H9 (cell line): ENCODE measurements at regions not wholly inside any gene's neighbourhood (a gene's known extent, or its start where the extent isn't known, plus 50 kb on each side); places are given as distances from the start of the nearest gene placed in this dataset.

Experiments
- DNase-seq: peaks from one replicate; pipeline ENCODE4 v3.0.0-alpha.2; 2017
- H2AFZ ChIP-seq: one replicate; pipeline ENCODE4 v1.6.1; 2013; ENCODE audit warnings: mild to moderate bottlenecking, low read length, control low read depth, moderate library complexity
- H2AK5ac ChIP-seq: 2 replicates; pipeline ENCODE4 v1.6.1; 2013; ENCODE audit warnings: low read length, control low read depth, mixed read lengths; ENCODE audit not compliant: insufficient read length
- H2BK120ac ChIP-seq: one replicate; pipeline ENCODE4 v1.6.1; 2013; ENCODE audit warnings: low read depth, mild to moderate bottlenecking, low read length, control low read depth, inconsistent platforms; ENCODE audit not compliant: poor library complexity, severe bottlenecking
- H2BK12ac ChIP-seq: 2 replicates; pipeline ENCODE4 v1.6.1; 2013; ENCODE audit warnings: low read length, control low read depth, mixed read lengths, low read depth; ENCODE audit not compliant: insufficient read length
- H2BK15ac ChIP-seq: 2 replicates; pipeline ENCODE4 v1.6.1; 2013; ENCODE audit warnings: low read depth, low read length, control low read depth
- H2BK20ac ChIP-seq: one replicate; pipeline ENCODE4 v1.6.1; 2013; ENCODE audit warnings: low read depth, mild to moderate bottlenecking, low read length, control low read depth, inconsistent platforms; ENCODE audit not compliant: poor library complexity, severe bottlenecking
- H2BK5ac ChIP-seq: 2 replicates; pipeline ENCODE4 v1.6.1; 2013; ENCODE audit warnings: low read length, control low read depth, mixed read lengths; ENCODE audit not compliant: insufficient read length
- H3K14ac ChIP-seq: 2 replicates; pipeline ENCODE4 v1.6.1; 2013; ENCODE audit warnings: low read length, control low read depth; ENCODE audit not compliant: insufficient read depth
- H3K18ac ChIP-seq: 2 replicates; pipeline ENCODE4 v1.6.1; 2013; ENCODE audit warnings: low read depth, mild to moderate bottlenecking, mixed read lengths, low read length, control low read depth; ENCODE audit not compliant: insufficient read length
- H3K23ac ChIP-seq: 2 replicates; pipeline ENCODE4 v1.6.1; 2013; ENCODE audit warnings: low read length, control low read depth, mixed read lengths, low read depth; ENCODE audit not compliant: insufficient read length
- H3K23me2 ChIP-seq: 2 replicates; pipeline ENCODE4 v1.6.1; 2013; ENCODE audit warnings: low read depth, mild to moderate bottlenecking, mixed read lengths, low read length, control low read depth; ENCODE audit not compliant: insufficient read length, poor library complexity, severe bottlenecking
- H3K27ac ChIP-seq: 2 replicates; pipeline ENCODE4 v1.5.1; 2013; ENCODE audit warnings: low read length, control low read depth, mixed read lengths, low read depth; ENCODE audit not compliant: insufficient read length
- H3K27me3 ChIP-seq: 2 replicates; pipeline ENCODE4 v1.6.1; 2013; ENCODE audit warnings: low read length, control low read depth, inconsistent platforms; ENCODE audit not compliant: insufficient read depth
- H3K4ac ChIP-seq: 2 replicates; pipeline ENCODE4 v1.6.1; 2013; ENCODE audit warnings: low read depth, mild to moderate bottlenecking, control low read depth, inconsistent platforms, low read length, moderate library complexity
- H3K4me1 ChIP-seq: 2 replicates; pipeline ENCODE4 v1.6.1; 2013; ENCODE audit warnings: low read length, control low read depth, inconsistent platforms; ENCODE audit not compliant: insufficient read depth
- H3K4me2 ChIP-seq: 2 replicates; pipeline ENCODE4 v1.6.1; 2013; ENCODE audit warnings: low read length, control low read depth, mixed read lengths; ENCODE audit not compliant: insufficient read length, insufficient read depth
- H3K56ac ChIP-seq: 2 replicates; pipeline ENCODE4 v1.6.1; 2013; ENCODE audit warnings: low read depth, mild to moderate bottlenecking, mixed read lengths, low read length, control low read depth; ENCODE audit not compliant: insufficient read length
- H3K79me1 ChIP-seq: 2 replicates; pipeline ENCODE4 v1.6.1; 2013; ENCODE audit warnings: low read depth, mild to moderate bottlenecking, moderate library complexity, low read length, control low read depth, inconsistent platforms; ENCODE audit not compliant: insufficient read depth, poor library complexity, severe bottlenecking
- H3K79me2 ChIP-seq: 2 replicates; pipeline ENCODE4 v1.6.1; 2013; ENCODE audit warnings: low read length, control low read depth, inconsistent platforms; ENCODE audit not compliant: insufficient read depth
- H3K9ac ChIP-seq: 2 replicates; pipeline ENCODE4 v1.6.1; 2013; ENCODE audit warnings: low read length, control low read depth, mixed read lengths; ENCODE audit not compliant: insufficient read length; ENCODE audit errors: extremely low read depth
- H3K9me3 ChIP-seq: one replicate; pipeline ENCODE4 v1.6.1; 2013; ENCODE audit warnings: low read depth, low read length, inconsistent platforms; ENCODE audit not compliant: control insufficient read depth
- H3T11ph ChIP-seq: one replicate; pipeline ENCODE4 v1.6.1; 2013; ENCODE audit warnings: mild to moderate bottlenecking, low read length, control low read depth, inconsistent platforms
- H4K20me1 ChIP-seq: one replicate; pipeline ENCODE4 v1.6.1; 2013; ENCODE audit not compliant: control insufficient read depth, insufficient read length, insufficient read depth
- H4K5ac ChIP-seq: 2 replicates; pipeline ENCODE4 v1.6.1; 2013; ENCODE audit warnings: low read depth, mild to moderate bottlenecking, mixed read lengths, low read length, control low read depth; ENCODE audit not compliant: insufficient read length
- H4K8ac ChIP-seq: replicated peaks from 2 replicates; pipeline ENCODE4 v1.6.1; 2013; ENCODE audit warnings: low read length, control low read depth, mixed read lengths, low read depth; ENCODE audit not compliant: insufficient read length
- H4K91ac ChIP-seq: 2 replicates; pipeline ENCODE4 v1.6.1; 2013; ENCODE audit warnings: low read depth, mild to moderate bottlenecking, moderate library complexity, mixed read lengths, low read length, control low read depth; ENCODE audit not compliant: insufficient read length
- H3K27ac Mint-ChIP-seq, 3 experiments: 2 replicates in 2 of 3; 3 replicates in 1 of 3; pipeline ENCODE4 v1.8.0; 2020 to 2021; ENCODE audit warnings: mixed read lengths in 3 of 3, mild to moderate bottlenecking in 1 of 3, moderate library complexity in 1 of 3
- H3K27me3 Mint-ChIP-seq: 2 replicates; pipeline ENCODE4 v1.8.0; 2021; ENCODE audit warnings: low read depth, mild to moderate bottlenecking, moderate library complexity, mixed read lengths
- H3K36me3 Mint-ChIP-seq, 3 experiments: 2 replicates in 2 of 3; 3 replicates in 1 of 3; pipeline ENCODE4 v1.8.0; 2020 to 2021; ENCODE audit warnings: low read depth in 3 of 3, mixed read lengths in 3 of 3; ENCODE audit not compliant: insufficient read depth in 1 of 3
- H3K4me1 Mint-ChIP-seq, 2 experiments: 2 replicates each; pipeline ENCODE4 v1.8.0; 2020; ENCODE audit warnings: mixed read lengths in 2 of 2
- H3K4me3 Mint-ChIP-seq, 2 experiments: 2 replicates in 1 of 2; 3 replicates in 1 of 2; pipeline ENCODE4 v1.8.0; 2020 to 2021; ENCODE audit warnings: mild to moderate bottlenecking in 2 of 2, mixed read lengths in 2 of 2, moderate library complexity in 1 of 2
- H3K9me3 Mint-ChIP-seq, 2 experiments: 2 replicates in 1 of 2; 3 replicates in 1 of 2; pipeline ENCODE4 v1.8.0; 2020; ENCODE audit warnings: mild to moderate bottlenecking in 2 of 2, mixed read lengths in 2 of 2, moderate library complexity in 1 of 2
- CTCF ChIP-seq: fragments of 200-600 bp; sonication (generic); conservative IDR thresholded peaks from 3 replicates; pipeline ENCODE4 v1.8.0; 2021; ENCODE audit warnings: antibody characterized with exemption, mild to moderate bottlenecking
- WGBS: extraction: QIAGEN DNeasy Blood & Tissue Kit; methylation state at CpG from one replicate; pipeline ENCODE4 v1.1.7; 2013; ENCODE audit warnings: missing lambda C conversion rate, low lambda C conversion rate, mixed read lengths; ENCODE audit not compliant: insufficient read length; ENCODE audit errors: extremely low coverage; 5-methylcytosine and 5-hydroxymethylcytosine counted together

- no peak overlapping the region for H3K14ac ChIP-seq
- H3K18ac ChIP-seq: no peak overlapping the region
- H3K36me3 Mint-ChIP-seq: peaks cover 0 to under 1% (median 0%) of the 10 kb centered on the region in 3 experiments; a peak in 1 of 7 replicates
- H3K56ac ChIP-seq: no peak overlapping the region
- no peak overlapping the region for H4K91ac ChIP-seq
- H3K4me1 ChIP-seq: no peaks in the 10 kb centered on the region
- no peak overlapping the region for H4K8ac ChIP-seq
- WGBS: no CpG with 5 or more reads among the region's 4 CpGs
- peaks cover under 1% of the 10 kb centered on the region in 2 experiments; a peak in 3 of 5 replicates for H3K9me3 Mint-ChIP-seq
- H3K27ac ChIP-seq: no peak overlapping the region
- no peak overlapping the region for H2BK15ac ChIP-seq
- H4K5ac ChIP-seq: no peak overlapping the region
- no peak overlapping the region for H2BK20ac ChIP-seq
- no peak overlapping the region for H2BK120ac ChIP-seq
- H3K27me3 Mint-ChIP-seq: no peaks in the 10 kb centered on the region
- H2AFZ ChIP-seq: no peak overlapping the region
- no peaks in the 10 kb centered on the region for H3K23me2 ChIP-seq
- no peaks in the 10 kb centered on the region for H4K20me1 ChIP-seq
- no peak overlapping the region for H3K27ac Mint-ChIP-seq
- H3T11ph ChIP-seq: no peak overlapping the region
- no peak for DNase-seq
- no peak overlapping the region for H3K4me2 ChIP-seq
- H3K4me1 Mint-ChIP-seq: peaks cover 4 to 7% of the 10 kb centered on the region in 2 experiments; a peak in 2 of 4 replicates
- no peak overlapping the region for H3K4me3 Mint-ChIP-seq
- H2BK12ac ChIP-seq: no peak overlapping the region
- TF ChIP-seq CTCF: no peak
- no peak overlapping the region for H2BK5ac ChIP-seq
- H3K4ac ChIP-seq: no peak overlapping the region
- H3K9ac ChIP-seq: no peak overlapping the region
- no peak overlapping the region for H2AK5ac ChIP-seq
- H3K23ac ChIP-seq: no peak overlapping the region
- no peaks in the 10 kb centered on the region for H3K79me1 ChIP-seq
- no peaks in the 10 kb centered on the region for H3K79me2 ChIP-seq
- no peaks in the 10 kb centered on the region for H3K9me3 ChIP-seq
- H3K27me3 ChIP-seq: no peaks in the 10 kb centered on the region
Measured at GRCh38 chr4:175129797-175130196, 211.6 kb downstream of the ADAM29 start.
